GM19397 (cell line): ENCODE measurements at regions not wholly inside any gene's neighbourhood (a gene's known extent, or its start where the extent isn't known, plus 50 kb on each side); places are given as distances from the start of the nearest gene placed in this dataset.

Experiments
- ATAC-seq: cut with Tn5 transposase; IDR thresholded peaks from one replicate; pipeline ENCODE4 v1.9.1; 2021; ENCODE audit warnings: mild to moderate bottlenecking, moderate library complexity; ENCODE audit not compliant: unreplicated experiment

- ATAC-seq = no peak
These were observed 213.5 kb upstream of the FAM83B start for GRCh38 chr6:54632984-54633565.

- ATAC-seq = no peak
These were observed 213.0 kb upstream of the FAM83B start for GRCh38 chr6:54633601-54634000.

GRCh38 chr6:54640911-54641310 lies 205.7 kb upstream of the FAM83B start:
- no peak for ATAC-seq

- ATAC-seq = no peak
These were observed 200.3 kb upstream of the FAM83B start for GRCh38 chr6:54646069-54646950.

- ATAC-seq = no peak
These were observed 199.5 kb upstream of the FAM83B start for GRCh38 chr6:54646951-54647664.

- no peak for ATAC-seq
These were observed 192.2 kb upstream of the FAM83B start for GRCh38 chr6:54654381-54654780.

GRCh38 chr6:54655162-54655561 lies 191.4 kb upstream of the FAM83B start:
- no peak for ATAC-seq

- no peak for ATAC-seq
These were observed 181.3 kb upstream of the FAM83B start for GRCh38 chr6:54665278-54665677.

GRCh38 chr6:54680531-54680930 lies 166.0 kb upstream of the FAM83B start:
- ATAC-seq = no peak

- no peak for ATAC-seq
These were observed 165.3 kb upstream of the FAM83B start for GRCh38 chr6:54681267-54681666.

GRCh38 chr6:54681987-54682386 lies 164.6 kb upstream of the FAM83B start:
- ATAC-seq = no peak

- no peak for ATAC-seq
These were observed 157.0 kb upstream of the FAM83B start for GRCh38 chr6:54689620-54690019.

- no peak for ATAC-seq
These were observed 156.0 kb upstream of the FAM83B start for GRCh38 chr6:54690596-54690995.

GRCh38 chr6:54694928-54695532 lies 151.5 kb upstream of the FAM83B start:
- ATAC-seq = no peak

GRCh38 chr6:54695815-54696214 lies 150.8 kb upstream of the FAM83B start:
- no peak for ATAC-seq

- no peak for ATAC-seq
These were observed 149.1 kb upstream of the FAM83B start for GRCh38 chr6:54697424-54697823.

GRCh38 chr6:54698974-54699373 lies 147.6 kb upstream of the FAM83B start:
- ATAC-seq = peak; percentile 77

GRCh38 chr6:54700158-54700557 lies 146.4 kb upstream of the FAM83B start:
- ATAC-seq = no peak

- ATAC-seq = no peak
These were observed 143.8 kb upstream of the FAM83B start for GRCh38 chr6:54702772-54703171.

- ATAC-seq = no peak
These were observed 140.2 kb upstream of the FAM83B start for GRCh38 chr6:54706391-54706790.

GRCh38 chr6:54706844-54707605 lies 139.5 kb upstream of the FAM83B start:
- no peak for ATAC-seq
